Sigmoid colon (tissue), 6 donors: ENCODE measurements at regions not wholly inside any gene's neighbourhood (a gene's known extent, or its start where the extent isn't known, plus 50 kb on each side); places are given as distances from the start of the nearest gene placed in this dataset.
"Not testable (repeated sequence)": the region's sequence is repeated elsewhere in the genome, so short reads cannot be mapped to it uniquely, and the experiment has no call there.

ENCODE experiments used
- DNase-seq: peaks from one replicate; pipeline ENCODE4 v3.0.0-alpha.2; 2019
- H3K27ac ChIP-seq, 4 donors: fragments of 200-600 bp; sonication (generic); one replicate each; pipeline ENCODE4 v1.5.1; 2016 to 2019; ENCODE audit warnings: mild to moderate bottlenecking in 1 of 4
- H3K27me3 ChIP-seq, 3 donors: fragments of 200-600 bp; sonication (generic); one replicate each; pipeline ENCODE4 v1.5.1; 2019; ENCODE audit warnings: mild to moderate bottlenecking in 1 of 3
- H3K36me3 ChIP-seq, 4 donors: fragments of 200-600 bp; sonication (generic); one replicate each; pipeline ENCODE4 v1.5.1; 2016 to 2019
- H3K4me1 ChIP-seq, 4 donors: fragments of 200-600 bp; sonication (generic); one replicate each; pipeline ENCODE4 v1.5.1; 2017 to 2019
- H3K4me3 ChIP-seq, 4 donors: fragments of 200-600 bp; sonication (generic); one replicate each; pipeline ENCODE4 v1.5.1; 2017 to 2019; ENCODE audit warnings: mild to moderate bottlenecking in 2 of 4, moderate library complexity in 1 of 4
- H3K9me3 ChIP-seq, 4 donors: fragments of 200-600 bp in 3 of 4; sonication (generic) in 3 of 4; one replicate each; pipeline versions ENCODE4 v1.5.1 to v1.6.1; 2013 to 2019
- CTCF ChIP-seq, 4 experiments: fragments of 450-650 bp in 3 of 4; fragments of 200-600 bp in 1 of 4; IDR thresholded peaks; one replicate each; pipeline ENCODE4 v1.5.1; 2016 to 2019; ENCODE audit warnings: antibody characterized with exemption in 4 of 4, mild to moderate bottlenecking in 3 of 4, moderate library complexity in 2 of 4
- EP300 ChIP-seq, 4 donors: sonication (generic); formaldehyde crosslinking; IDR thresholded peaks; one replicate each; pipeline ENCODE4 v1.6.1; 2017; ENCODE audit warnings: antibody characterized with exemption in 4 of 4
- POLR2A ChIP-seq, 2 donors: fragments of 450-650 bp; IDR thresholded peaks; one replicate each; pipeline ENCODE4 v1.6.1; 2016; ENCODE audit warnings: antibody characterized with exemption in 2 of 2, mild to moderate bottlenecking in 2 of 2, moderate library complexity in 2 of 2
- POLR2AphosphoS5 ChIP-seq, 4 donors: sonication (generic); formaldehyde crosslinking; IDR thresholded peaks; one replicate each; pipeline ENCODE4 v1.6.1; 2017; ENCODE audit warnings: antibody characterized with exemption in 4 of 4
- WGBS, 2 donors: extraction: QIAGEN DNeasy Blood & Tissue Kit; methylation state at CpG; one replicate each; pipeline ENCODE4 v1.1.7; 2013; 5-methylcytosine and 5-hydroxymethylcytosine counted together
- intact Hi-C: fragments of 100-400 bp; cut with DNase I; formaldehyde crosslinking; loops from one replicate; pipeline ENCODE4 v1.15.1; 2023
- donor health status: healthy with polysubstance abuse.
- donor health status: healthy.

DNA sequence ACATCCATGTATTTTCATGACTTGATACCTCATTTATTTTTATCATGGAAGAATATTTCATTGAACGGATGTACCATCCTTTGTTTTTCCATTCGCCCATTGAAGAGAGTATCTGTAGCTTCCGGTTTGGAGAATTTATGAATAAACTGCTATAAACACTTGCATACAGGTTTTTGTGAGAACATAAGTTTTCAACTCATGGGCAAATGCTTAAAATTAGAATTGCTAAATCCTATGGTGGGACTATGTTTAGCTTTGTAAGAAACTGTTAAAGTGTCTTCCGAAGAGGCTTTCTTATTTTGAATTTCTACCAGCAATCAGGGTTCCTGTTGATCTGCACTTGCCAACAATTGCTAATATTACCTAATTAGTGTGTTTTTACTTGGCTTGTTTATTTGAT lies 938.9 kb downstream of the TDRD15 start:
- H3K36me3 ChIP-seq, result no peaks in the 10 kb centered on the region
- H3K9me3 ChIP-seq, result no peaks in the 10 kb centered on the region
- DNase-seq, result no peak
- H3K27me3 ChIP-seq, result no peaks in the 10 kb centered on the region
- no peak overlapping the region for H3K27ac ChIP-seq
- H3K4me3 ChIP-seq, result no peak overlapping the region
- 90 to 93% methylated on average over 4 of the region's 4 CpGs for WGBS, 2 donors
- TF ChIP-seq POLR2A (IDR thresholded peaks at IDR 0.05) (no peak), POLR2AphosphoS5 (IDR thresholded peaks at IDR 0.05) (no peak), EP300 (IDR thresholded peaks at IDR 0.05) (no peak), CTCF (IDR thresholded peaks at IDR 0.05) (no peak)
- H3K4me1 ChIP-seq, result no peaks in the 10 kb centered on the region
- intact Hi-C loops, result no loop called here

- TF ChIP-seq EP300 (IDR thresholded peaks at IDR 0.05) (no peak), POLR2A (IDR thresholded peaks at IDR 0.05) (no peak), POLR2AphosphoS5 (IDR thresholded peaks at IDR 0.05) (no peak), CTCF (IDR thresholded peaks at IDR 0.05) (no peak)
- DNase-seq, result no peak
- intact Hi-C loops, result no loop called here
- Histone ChIP-seq H3K36me3 (no peaks in the 10 kb centered on the region), H3K9me3 (peaks cover 0 to 8% (median 0%) of the 10 kb centered on the region in 4 donors), H3K4me1 (no peaks in the 10 kb centered on the region), H3K4me3 (no peak overlapping the region), H3K27me3 (no peaks in the 10 kb centered on the region), H3K27ac (no peak overlapping the region)
- WGBS, 2 donors, result 12 to 42% methylated on average over 1 of the region's 1 CpG
Observed at GRCh38 chr2:22076454-22076853, 952.7 kb downstream of the TDRD15 start.

- no peak for DNase-seq
- Histone ChIP-seq H3K36me3 (no peaks in the 10 kb centered on the region), H3K4me3 (no peak overlapping the region), H3K9me3 (peaks cover 0 to 1% (median 0%) of the 10 kb centered on the region in 4 donors), H3K27me3 (no peaks in the 10 kb centered on the region), H3K27ac (no peak overlapping the region), H3K4me1 (no peaks in the 10 kb centered on the region)
- TF ChIP-seq CTCF (IDR thresholded peaks at IDR 0.05) (no peak), POLR2A (IDR thresholded peaks at IDR 0.05) (no peak), EP300 (IDR thresholded peaks at IDR 0.05) (no peak), POLR2AphosphoS5 (IDR thresholded peaks at IDR 0.05) (no peak)
- intact Hi-C loops, result no loop called here
Observed at GRCh38 chr2:22078701-22079100, 954.9 kb downstream of the TDRD15 start.

DNA sequence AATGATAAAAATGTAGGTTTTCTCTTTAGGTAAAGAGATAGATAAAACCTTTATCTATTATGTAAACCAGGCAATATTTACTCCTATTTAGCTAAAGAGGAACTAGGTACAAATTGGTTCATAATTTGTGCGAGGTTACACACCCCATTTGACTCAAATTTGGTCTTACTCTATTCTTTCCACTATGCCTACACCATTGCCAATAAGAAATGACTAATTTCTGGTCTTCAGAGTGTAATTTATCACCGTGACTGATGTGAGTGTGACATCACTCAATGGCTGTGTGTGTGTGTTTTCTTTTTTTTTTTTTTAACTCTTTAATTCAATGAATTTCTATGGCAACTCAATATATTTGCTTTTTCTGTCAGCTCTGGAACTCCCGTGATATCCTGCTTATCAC lies 955.8 kb downstream of the TDRD15 start:
- TF ChIP-seq POLR2A (IDR thresholded peaks at IDR 0.05), result no peak
- WGBS, 2 donors, result 50 to 73% methylated on average over 3 of the region's 3 CpGs
- intact Hi-C loops, result no loop called here
- Histone ChIP-seq H3K4me1 (no peaks in the 10 kb centered on the region), H3K36me3 (no peaks in the 10 kb centered on the region), H3K9me3 (no peaks in the 10 kb centered on the region), H3K27ac (no peak overlapping the region), H3K27me3 (no peaks in the 10 kb centered on the region), H3K4me3 (no peak overlapping the region)
- DNase-seq, result no peak

- intact Hi-C loops, result no loop called here
- H3K27ac ChIP-seq, result no peak overlapping the region
- no peaks in the 10 kb centered on the region for H3K27me3 ChIP-seq
- TF ChIP-seq CTCF (IDR thresholded peaks at IDR 0.05) (no peak), POLR2AphosphoS5 (IDR thresholded peaks at IDR 0.05) (no peak), POLR2A (IDR thresholded peaks at IDR 0.05) (no peak), EP300 (IDR thresholded peaks at IDR 0.05) (no peak)
- no peaks in the 10 kb centered on the region for H3K36me3 ChIP-seq
- 60 to 67% methylated on average over 2 of the region's 2 CpGs for WGBS, 2 donors
- no peak overlapping the region for H3K4me3 ChIP-seq
- DNase-seq, result no peak
- H3K4me1 ChIP-seq, result no peaks in the 10 kb centered on the region
- H3K9me3 ChIP-seq, result no peaks in the 10 kb centered on the region
Observed at GRCh38 chr2:22086726-22087125, 963.0 kb downstream of the TDRD15 start.

GRCh38 chr2:22103617-22104016 lies 979.8 kb downstream of the TDRD15 start:
- H3K9me3 ChIP-seq, DNase-seq, H3K4me3 ChIP-seq, H3K27me3 ChIP-seq, H3K36me3 ChIP-seq, H3K4me1 ChIP-seq, intact Hi-C loops, H3K27ac ChIP-seq: not testable (repeated sequence)
- 64 to 76% methylated on average over 3 of the region's 3 CpGs for WGBS, 2 donors
